ENCODE measurements at regions not wholly inside any gene's neighbourhood (a gene's known extent, or its start where the extent isn't known, plus 50 kb on each side); places are given as distances from the start of the nearest gene placed in this dataset.

DNA sequence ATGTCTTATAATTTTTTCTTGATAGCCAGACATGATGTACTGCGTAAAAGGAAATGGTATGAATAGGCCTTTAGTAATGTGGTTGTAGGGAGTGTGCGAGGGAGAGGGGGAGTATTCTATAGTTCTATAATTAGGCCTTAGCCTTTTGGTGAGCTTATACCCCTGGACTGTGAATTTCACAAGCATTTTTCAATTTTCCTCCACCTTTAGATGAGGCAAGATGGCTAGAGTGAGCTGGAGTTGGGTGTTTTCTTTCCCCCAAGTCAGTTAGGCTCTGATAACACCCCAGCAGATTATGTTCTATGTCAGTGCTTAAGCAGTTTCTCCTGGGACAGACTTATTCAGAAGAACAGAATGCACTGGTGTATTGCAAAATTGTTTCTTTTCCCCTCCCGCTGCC lies 210.2 kb upstream of the NPY2R start:
- H3K4me1 Mint-ChIP-seq (ENCODE audit: low read depth): no peaks in the 10 kb centered on the region
- no peak overlapping the region for H3K4me3 Mint-ChIP-seq
- no peaks in the 10 kb centered on the region for H3K36me3 Mint-ChIP-seq (ENCODE audit: insufficient read depth)
- H3K9me3 Mint-ChIP-seq: no peaks in the 10 kb centered on the region
- H3K27me3 Mint-ChIP-seq (ENCODE audit: low read depth): no peaks in the 10 kb centered on the region
- ATAC-seq: no peak
- no peak for DNase-seq

DNA sequence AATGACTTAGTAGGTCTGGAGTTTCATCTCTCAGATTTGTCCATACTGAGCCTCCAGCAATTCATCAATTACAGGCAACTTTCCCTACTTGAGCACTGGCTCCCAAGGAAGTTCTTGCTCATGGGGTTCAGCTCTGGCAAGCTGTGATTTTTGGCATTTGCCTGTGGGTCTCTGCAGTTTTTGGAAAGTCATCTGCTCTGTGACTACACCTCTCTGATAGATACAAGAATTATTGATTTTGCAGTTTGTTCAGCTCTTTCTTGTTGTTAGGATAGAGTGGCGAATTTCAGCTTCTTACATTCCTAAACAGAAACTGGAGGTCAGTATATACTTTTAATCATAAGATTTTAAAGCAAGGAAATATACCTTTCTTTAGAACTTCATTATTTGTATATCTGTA lies 209.7 kb upstream of the NPY2R start:
- no peaks in the 10 kb centered on the region for H3K9me3 Mint-ChIP-seq

DNA sequence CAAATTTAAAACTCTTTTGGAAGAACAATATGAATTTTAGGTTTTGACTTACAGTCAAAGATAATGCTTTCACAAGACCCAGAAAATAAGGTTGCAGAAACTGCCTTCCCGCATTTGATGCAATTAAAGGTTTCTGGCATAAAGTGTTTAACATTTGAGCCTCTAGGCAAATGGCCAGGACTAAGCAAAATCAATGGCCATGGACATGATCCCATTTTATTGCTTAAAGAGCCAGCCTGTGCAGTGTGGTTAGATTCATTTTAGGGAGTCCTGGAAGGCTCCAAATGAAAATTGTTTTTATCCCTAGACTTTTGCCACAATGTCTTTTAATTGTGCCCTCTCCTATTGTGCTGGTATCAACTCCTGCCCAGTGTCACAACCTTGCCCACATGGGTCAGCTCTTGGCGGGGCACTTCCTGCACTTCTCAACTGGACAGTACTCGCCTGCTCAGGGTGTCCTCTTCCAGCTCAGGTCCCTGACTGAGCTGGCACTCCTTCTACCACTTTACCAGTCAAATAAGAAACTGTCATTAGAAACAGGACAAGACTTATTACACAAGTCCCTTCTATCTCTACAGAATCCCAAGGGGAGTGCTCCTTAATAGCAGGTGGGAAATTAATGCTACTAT lies 208.4 kb upstream of the NPY2R start:
- H3K4me1 Mint-ChIP-seq (ENCODE audit: low read depth): no peaks in the 10 kb centered on the region
- H3K27me3 Mint-ChIP-seq (ENCODE audit: low read depth): no peaks in the 10 kb centered on the region
- no peaks in the 10 kb centered on the region for H3K9me3 Mint-ChIP-seq
- ATAC-seq (no peak), DNase-seq (no peak)
- no peaks in the 10 kb centered on the region for H3K36me3 Mint-ChIP-seq (ENCODE audit: insufficient read depth)
- no peak overlapping the region for H3K4me3 Mint-ChIP-seq

More for the DNA sequence above, 209.7 kb upstream of the NPY2R start:
- no peaks in the 10 kb centered on the region for H3K36me3 Mint-ChIP-seq (ENCODE audit: insufficient read depth)
- no peak overlapping the region for H3K4me3 Mint-ChIP-seq
- ATAC-seq (no peak), DNase-seq (no peak)
- H3K27me3 Mint-ChIP-seq (ENCODE audit: low read depth): no peaks in the 10 kb centered on the region
- H3K4me1 Mint-ChIP-seq (ENCODE audit: low read depth): no peaks in the 10 kb centered on the region

DNA sequence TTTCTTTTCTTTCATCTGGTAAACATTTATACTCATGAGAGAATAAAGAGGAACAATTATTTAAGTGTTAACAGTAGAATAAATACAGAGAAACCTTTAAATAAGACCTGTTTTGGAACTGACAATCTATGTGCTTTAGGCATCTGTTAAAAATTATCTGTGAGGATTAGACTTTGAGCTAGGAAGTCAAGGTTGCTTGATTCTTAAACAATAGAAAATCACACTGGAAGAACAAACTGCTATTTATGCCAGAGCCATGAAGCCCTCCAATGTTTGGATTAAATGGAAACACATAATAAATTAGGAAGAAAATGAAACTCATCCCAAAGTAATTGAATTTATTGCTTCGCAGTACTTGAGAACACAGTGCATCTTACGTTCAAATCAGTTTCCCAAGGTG lies 207.2 kb upstream of the NPY2R start:
- H3K9me3 Mint-ChIP-seq: no peaks in the 10 kb centered on the region
- DNase-seq: no peak
- no peaks in the 10 kb centered on the region for H3K36me3 Mint-ChIP-seq (ENCODE audit: insufficient read depth)
- no peak for ATAC-seq
- H3K27me3 Mint-ChIP-seq (ENCODE audit: low read depth): no peaks in the 10 kb centered on the region
- H3K4me1 Mint-ChIP-seq (ENCODE audit: low read depth): no peaks in the 10 kb centered on the region
- H3K4me3 Mint-ChIP-seq: no peak overlapping the region

DNA sequence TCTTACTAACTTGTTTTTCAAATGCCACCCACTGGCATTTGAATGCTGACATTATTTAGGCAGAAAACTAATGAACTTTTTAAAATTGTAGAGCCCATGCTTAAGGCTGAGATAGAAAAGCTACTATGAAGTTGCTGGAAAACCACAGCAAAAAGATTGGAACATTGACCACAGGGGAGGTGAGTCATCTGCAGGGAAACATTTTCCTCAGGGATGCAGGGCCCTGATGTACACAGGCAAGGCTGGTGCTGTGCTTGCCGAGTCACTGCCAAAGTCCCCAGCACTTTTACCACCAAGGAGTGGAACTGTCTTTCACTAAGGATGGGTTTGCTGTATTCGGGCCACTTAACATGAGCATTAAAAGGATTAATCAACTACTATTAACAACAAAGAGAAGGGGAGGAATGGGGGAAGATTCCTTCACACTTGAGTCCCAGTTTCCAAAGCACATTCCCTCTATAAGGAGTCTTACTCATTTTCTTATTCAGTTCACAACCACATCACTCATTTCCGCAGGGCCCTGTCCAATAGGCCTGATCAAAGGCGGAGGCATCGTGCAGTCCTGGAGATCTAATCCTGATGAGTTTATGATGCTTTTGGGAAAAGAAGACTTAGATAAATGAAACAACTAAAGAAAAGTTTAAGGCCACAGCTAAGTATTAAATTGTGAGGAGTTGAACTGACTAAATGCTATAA lies 202.9 kb upstream of the NPY2R start:
- Mint-ChIP-seq H3K9me3 (no peaks in the 10 kb centered on the region), H3K27me3 (ENCODE audit: low read depth) (no peaks in the 10 kb centered on the region), H3K4me1 (ENCODE audit: low read depth) (no peaks in the 10 kb centered on the region), H3K36me3 (ENCODE audit: insufficient read depth) (no peaks in the 10 kb centered on the region), H3K4me3 (no peak overlapping the region)
- no peak for ATAC-seq
- no peak for DNase-seq

DNA sequence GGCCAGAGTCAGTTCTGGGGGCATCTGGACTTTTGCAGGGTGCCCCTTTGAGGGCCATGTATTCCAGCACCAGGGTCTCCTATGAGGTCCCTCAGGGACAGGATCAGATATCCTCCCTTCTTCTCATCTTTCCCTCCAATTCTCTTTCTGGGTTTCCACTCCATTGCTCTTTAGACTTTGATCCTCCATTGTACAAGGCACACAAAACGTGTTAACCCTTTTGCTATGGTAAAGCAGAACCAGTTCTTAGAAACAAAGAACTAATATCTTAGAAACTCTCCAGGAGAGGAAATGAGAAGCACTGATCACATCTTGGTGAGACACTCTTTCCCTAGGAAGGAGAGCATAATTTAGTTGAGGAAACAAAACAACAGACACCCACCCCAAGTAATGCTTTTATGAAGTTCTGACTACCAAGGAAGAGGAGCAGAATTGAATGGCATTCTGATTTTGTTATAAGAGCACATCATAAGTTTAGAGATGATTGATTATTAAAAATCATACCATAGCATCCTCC lies 200.7 kb upstream of the NPY2R start:
- no peak for ATAC-seq
- Mint-ChIP-seq H3K27me3 (ENCODE audit: low read depth) (no peaks in the 10 kb centered on the region), H3K9me3 (no peaks in the 10 kb centered on the region), H3K36me3 (ENCODE audit: insufficient read depth) (no peaks in the 10 kb centered on the region), H3K4me3 (no peak overlapping the region), H3K4me1 (ENCODE audit: low read depth) (no peaks in the 10 kb centered on the region)
- DNase-seq: no peak

DNA sequence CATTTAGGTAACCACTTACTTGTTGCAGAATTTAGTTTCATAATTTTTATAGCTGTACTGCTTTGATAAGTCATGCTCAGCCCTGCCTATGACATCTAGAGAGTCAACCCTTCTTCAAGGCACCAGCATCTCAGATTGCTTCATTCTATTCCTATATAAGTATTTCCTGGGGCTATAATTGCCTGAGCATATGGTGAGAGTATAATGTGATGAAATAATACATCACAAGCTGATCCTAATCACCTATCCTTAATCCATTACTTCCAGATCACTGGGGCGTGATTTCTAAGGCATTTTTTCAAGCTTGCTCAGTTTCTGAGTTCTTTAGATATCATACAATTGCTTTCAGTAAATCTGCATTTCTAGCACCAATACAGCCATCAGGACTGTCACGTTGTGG lies 200.0 kb upstream of the NPY2R start:
- H3K4me3 Mint-ChIP-seq: no peak overlapping the region
- no peaks in the 10 kb centered on the region for H3K9me3 Mint-ChIP-seq
- ATAC-seq: no peak
- H3K36me3 Mint-ChIP-seq (ENCODE audit: insufficient read depth): no peaks in the 10 kb centered on the region
- H3K4me1 Mint-ChIP-seq (ENCODE audit: low read depth): no peaks in the 10 kb centered on the region
- no peak for DNase-seq
- no peaks in the 10 kb centered on the region for H3K27me3 Mint-ChIP-seq (ENCODE audit: low read depth)

DNA sequence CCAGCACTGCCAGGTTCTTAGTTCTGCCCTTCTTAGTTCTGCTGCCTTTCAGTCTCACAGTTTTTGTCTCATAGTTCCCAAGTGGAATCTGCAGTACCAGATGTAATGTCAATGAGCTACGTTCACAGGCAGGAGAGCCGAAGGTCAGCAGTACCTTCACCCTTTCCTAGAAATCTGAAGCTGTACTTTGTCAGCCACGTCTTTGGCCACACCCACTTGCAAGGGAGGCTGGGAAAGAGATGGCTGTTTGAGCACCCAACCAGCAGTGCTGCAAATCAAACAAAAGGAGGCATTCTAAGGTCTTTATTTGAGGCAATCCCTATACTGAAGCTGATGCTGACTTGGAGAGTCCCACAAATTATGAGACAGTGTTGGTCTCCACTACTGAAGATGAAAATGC lies 199.1 kb upstream of the NPY2R start:
- H3K4me3 Mint-ChIP-seq: no peak overlapping the region
- H3K27me3 Mint-ChIP-seq (ENCODE audit: low read depth): no peaks in the 10 kb centered on the region
- no peak for ATAC-seq

DNA sequence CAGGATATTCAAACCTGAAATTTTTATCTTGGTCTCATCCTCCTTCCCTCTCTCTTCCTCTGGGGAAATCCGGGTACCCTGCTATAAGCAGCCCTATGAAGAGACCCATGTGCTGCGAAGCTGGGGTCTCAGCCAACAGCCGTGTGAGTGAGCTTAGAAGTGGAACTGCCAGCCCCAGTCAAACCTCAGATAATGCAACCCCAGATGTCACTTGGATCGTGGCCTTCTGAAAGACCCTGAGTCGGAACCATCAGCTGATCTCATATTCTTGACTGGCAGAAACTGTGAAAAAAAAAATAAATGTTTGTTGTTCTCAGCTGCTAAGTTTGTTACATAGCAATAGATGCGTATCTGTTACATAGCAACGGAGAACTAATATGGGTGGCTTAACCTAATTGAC lies 198.1 kb upstream of the NPY2R start:
- no peak for DNase-seq
- H3K36me3 Mint-ChIP-seq (ENCODE audit: insufficient read depth): no peaks in the 10 kb centered on the region
- H3K27me3 Mint-ChIP-seq (ENCODE audit: low read depth): no peaks in the 10 kb centered on the region
- ATAC-seq: no peak
- H3K4me3 Mint-ChIP-seq: no peak overlapping the region
- H3K9me3 Mint-ChIP-seq: peaks cover 4% of the 10 kb centered on the region
- H3K4me1 Mint-ChIP-seq (ENCODE audit: low read depth): no peaks in the 10 kb centered on the region

More for the DNA sequence above, 199.1 kb upstream of the NPY2R start:
- peaks cover 3% of the 10 kb centered on the region for H3K9me3 Mint-ChIP-seq
- H3K36me3 Mint-ChIP-seq (ENCODE audit: insufficient read depth): no peaks in the 10 kb centered on the region
- H3K4me1 Mint-ChIP-seq (ENCODE audit: low read depth): no peaks in the 10 kb centered on the region
- no peak for DNase-seq

DNA sequence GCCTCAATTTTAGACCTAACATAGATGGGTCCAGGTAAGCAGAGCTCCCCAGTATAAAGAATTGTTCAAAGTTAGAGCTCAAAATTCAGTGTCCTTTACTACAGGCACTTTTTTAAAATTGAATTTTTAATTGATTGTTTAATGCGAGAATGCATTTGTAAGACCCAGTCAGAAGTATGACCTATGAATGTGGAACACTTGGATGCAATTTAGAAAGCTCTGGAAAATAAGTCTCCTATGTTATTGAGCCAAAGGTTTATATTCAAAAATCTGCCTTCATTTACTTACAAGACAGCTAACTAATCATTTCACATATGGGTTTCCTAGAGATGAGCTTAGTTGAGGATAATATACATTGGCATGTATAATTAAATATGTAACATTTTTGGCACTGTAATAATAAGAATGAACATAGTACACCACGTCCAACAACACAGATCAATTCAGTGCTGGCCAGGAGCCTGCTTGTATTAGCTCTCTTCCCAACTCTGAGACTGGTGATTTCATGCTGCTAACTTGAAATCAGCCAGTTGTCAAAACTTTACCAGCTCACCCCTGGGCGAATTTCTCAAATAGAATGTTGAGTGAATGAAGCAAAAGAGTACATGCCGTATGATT lies 197.2 kb upstream of the NPY2R start:
- H3K4me3 Mint-ChIP-seq: no peak overlapping the region
- H3K4me1 Mint-ChIP-seq (ENCODE audit: low read depth): no peaks in the 10 kb centered on the region
- H3K36me3 Mint-ChIP-seq (ENCODE audit: insufficient read depth): no peaks in the 10 kb centered on the region
- peaks cover 4% of the 10 kb centered on the region for H3K9me3 Mint-ChIP-seq
- DNase-seq (no peak), ATAC-seq (no peak)
- no peaks in the 10 kb centered on the region for H3K27me3 Mint-ChIP-seq (ENCODE audit: low read depth)

DNA sequence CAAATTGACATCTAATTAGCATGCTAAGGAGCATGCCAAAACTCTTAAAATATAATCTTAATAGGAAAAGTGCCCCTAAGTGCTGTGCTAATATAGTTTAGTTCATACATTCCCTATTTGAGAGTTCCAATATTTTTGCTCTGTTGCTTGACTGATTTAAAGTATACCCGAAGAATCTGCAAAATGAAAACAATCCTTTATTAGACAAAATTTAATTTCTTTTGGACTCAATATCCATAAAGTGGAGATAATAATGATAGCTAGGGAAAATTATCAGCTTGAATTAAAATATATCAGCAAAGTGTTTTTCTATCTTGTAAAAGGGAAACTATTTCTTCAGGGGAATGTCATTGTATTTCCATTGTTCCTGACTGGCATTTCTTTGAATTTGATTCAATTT lies 196.0 kb upstream of the NPY2R start:
- Mint-ChIP-seq H3K9me3 (peaks cover 4% of the 10 kb centered on the region), H3K27me3 (ENCODE audit: low read depth) (no peaks in the 10 kb centered on the region), H3K4me1 (ENCODE audit: low read depth) (no peaks in the 10 kb centered on the region), H3K4me3 (no peak overlapping the region), H3K36me3 (ENCODE audit: insufficient read depth) (no peaks in the 10 kb centered on the region)
- DNase-seq: no peak
- ATAC-seq: no peak

DNA sequence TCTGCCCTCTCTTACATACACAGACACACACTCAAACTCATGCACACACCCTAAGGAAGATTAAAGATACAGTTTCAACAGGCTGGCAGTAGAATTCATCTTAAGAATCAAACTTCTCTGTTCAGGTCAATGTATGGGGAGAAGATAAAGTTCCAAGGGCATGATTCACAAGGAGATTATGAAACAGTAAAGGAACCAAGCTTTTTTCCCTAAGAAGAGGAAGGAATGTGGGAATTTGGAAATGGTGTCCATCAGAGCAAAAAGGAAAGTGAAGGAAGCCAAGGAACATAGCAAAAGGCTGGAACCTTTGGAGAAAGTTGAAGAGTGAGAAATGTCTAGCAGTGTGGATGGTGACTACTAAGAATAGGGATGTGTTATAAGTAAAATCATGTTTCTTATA lies 191.0 kb upstream of the NPY2R start:
- H3K4me3 Mint-ChIP-seq: no peak overlapping the region
- DNase-seq (no peak), ATAC-seq (no peak)
- H3K36me3 Mint-ChIP-seq (ENCODE audit: insufficient read depth): no peaks in the 10 kb centered on the region
- H3K4me1 Mint-ChIP-seq (ENCODE audit: low read depth): no peaks in the 10 kb centered on the region
- peaks cover 4% of the 10 kb centered on the region for H3K9me3 Mint-ChIP-seq
- no peaks in the 10 kb centered on the region for H3K27me3 Mint-ChIP-seq (ENCODE audit: low read depth)

DNA sequence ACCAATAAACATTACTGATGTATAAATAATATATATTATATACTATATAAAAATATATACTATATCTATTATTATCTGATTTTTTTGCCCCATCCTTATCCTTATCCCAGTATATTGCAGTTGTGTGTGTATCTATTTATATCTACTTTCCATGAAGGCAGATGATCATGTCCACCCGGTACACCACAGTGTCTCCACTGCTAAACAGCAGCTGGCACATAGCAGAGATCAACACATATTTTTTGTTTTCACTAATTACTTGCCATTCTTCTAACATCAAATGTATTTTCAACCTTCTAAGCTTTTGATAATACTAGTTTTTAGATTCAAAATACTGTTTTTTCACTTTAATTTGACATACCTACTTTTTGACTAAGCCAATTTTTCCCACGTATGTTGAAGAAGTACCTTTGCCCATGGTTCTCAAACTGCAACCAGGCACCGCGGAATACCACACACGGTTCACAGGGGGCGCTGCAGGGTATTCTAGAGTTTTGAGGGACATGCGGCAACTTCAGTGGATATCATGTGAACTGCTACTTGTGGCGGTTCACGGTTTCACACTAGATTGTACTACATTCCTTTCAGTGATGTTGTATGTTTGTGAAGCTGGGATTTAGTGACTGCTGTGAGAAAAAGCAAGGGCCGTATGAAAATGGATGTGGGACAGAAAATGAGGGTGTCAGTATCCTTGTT lies 182.5 kb upstream of the NPY2R start:
- no peak for DNase-seq

DNA sequence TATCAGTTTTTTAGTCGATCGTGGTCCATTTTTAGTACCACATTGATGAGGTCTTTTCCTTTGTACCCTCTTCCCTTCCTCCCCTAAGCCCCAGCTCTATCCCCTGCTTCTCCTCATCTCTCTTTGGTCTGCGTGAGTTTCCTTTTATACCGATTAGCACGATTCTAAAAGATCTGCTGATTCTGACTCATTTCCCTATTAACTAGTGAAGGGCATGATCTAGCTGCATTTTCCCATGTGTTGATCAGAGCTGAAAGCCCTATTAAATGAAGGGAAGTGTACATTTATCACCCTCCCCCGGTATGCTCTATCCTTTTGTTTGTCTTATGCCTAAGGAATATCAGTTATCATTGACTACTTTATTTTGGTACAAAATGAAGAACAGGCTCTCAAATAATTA lies 181.7 kb upstream of the NPY2R start:
- DNase-seq (no peak), ATAC-seq (no peak)
- Mint-ChIP-seq H3K9me3 (no peaks in the 10 kb centered on the region), H3K36me3 (ENCODE audit: insufficient read depth) (no peaks in the 10 kb centered on the region), H3K4me1 (ENCODE audit: low read depth) (no peaks in the 10 kb centered on the region), H3K27me3 (ENCODE audit: low read depth) (no peaks in the 10 kb centered on the region), H3K4me3 (no peak overlapping the region)

More for the DNA sequence above, 182.5 kb upstream of the NPY2R start:
- ATAC-seq: no peak
- H3K36me3 Mint-ChIP-seq (ENCODE audit: insufficient read depth): no peaks in the 10 kb centered on the region
- H3K9me3 Mint-ChIP-seq: no peaks in the 10 kb centered on the region
- no peak overlapping the region for H3K4me3 Mint-ChIP-seq
- no peaks in the 10 kb centered on the region for H3K4me1 Mint-ChIP-seq (ENCODE audit: low read depth)
- H3K27me3 Mint-ChIP-seq (ENCODE audit: low read depth): no peaks in the 10 kb centered on the region
